ENCODE measurements at regions not wholly inside any gene's neighbourhood (a gene's known extent, or its start where the extent isn't known, plus 50 kb on each side); places are given as distances from the start of the nearest gene placed in this dataset.
"Not testable (repeated sequence)": the region's sequence is repeated elsewhere in the genome, so short reads cannot be mapped to it uniquely, and the experiment has no call there.

DNA sequence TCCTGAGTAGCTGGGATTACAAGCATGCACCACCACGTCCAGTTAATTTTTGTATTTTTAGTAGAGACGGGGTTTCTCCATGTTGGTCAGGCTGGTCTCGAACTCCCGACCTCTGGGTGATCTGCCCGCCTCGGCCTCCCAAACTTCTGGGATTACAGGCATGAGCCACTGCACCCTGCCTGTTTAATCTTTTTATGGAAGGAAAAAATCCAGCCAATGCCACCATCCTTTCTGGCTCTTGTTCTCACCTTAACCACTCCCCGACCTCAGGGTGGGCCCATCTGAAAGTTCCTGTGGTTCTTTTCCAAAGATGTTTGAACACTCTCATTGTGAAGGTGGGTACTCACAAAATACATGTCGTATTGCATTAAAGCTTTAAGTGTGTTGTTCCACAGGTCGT, 336.2 kb downstream of the TCERG1L start:
- H3K4me3 ChIP-seq (ENCODE audit: low read length); H3K27me3 ChIP-seq (ENCODE audit: control insufficient read depth, insufficient read depth); ATAC-seq; intact Hi-C loops (cut with DNase I); H3K27ac ChIP-seq (ENCODE audit: low read length); DNase-seq; H3K4me1 ChIP-seq (ENCODE audit: control insufficient read depth, insufficient read depth, low read length); H3K9me3 ChIP-seq (ENCODE audit: control insufficient read depth, low read length): not testable (repeated sequence)
- 85% methylated on average over 9 of the region's 9 CpGs for WGBS

DNA sequence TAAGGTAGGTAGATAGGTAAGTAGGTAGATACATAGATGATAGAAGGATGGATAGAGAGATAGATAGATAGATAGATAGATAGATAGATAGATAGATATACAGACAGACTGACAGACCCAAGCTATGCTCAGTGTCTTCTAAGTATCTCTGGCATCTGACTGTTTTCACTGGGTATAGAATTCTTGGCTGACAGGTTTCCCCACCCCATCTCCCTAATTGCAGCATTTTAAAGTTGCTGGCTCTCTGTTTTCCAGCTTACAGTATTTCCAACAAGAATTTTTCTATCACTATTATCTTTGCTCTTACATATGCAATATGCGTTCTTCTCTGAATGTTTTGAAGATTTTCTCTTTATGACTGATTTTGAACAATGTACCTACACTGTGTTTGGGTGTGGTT, 328.7 kb downstream of the TCERG1L start:
- intact Hi-C loops (cut with DNase I) = no loop called here

GRCh38 chr10:130983749-130984148, 327.8 kb downstream of the TCERG1L start:
- intact Hi-C loops (cut with DNase I) = no loop called here
- WGBS = 54% methylated on average over 2 of the region's 2 CpGs
- Histone ChIP-seq H3K4me1 (ENCODE audit: control insufficient read depth, insufficient read depth, low read length) (no peaks in the 10 kb centered on the region), H3K27me3 (ENCODE audit: control insufficient read depth, insufficient read depth) (no peaks in the 10 kb centered on the region), H3K9me3 (ENCODE audit: control insufficient read depth, low read length) (no peaks in the 10 kb centered on the region), H3K27ac (ENCODE audit: low read length) (no peak overlapping the region), H3K4me3 (ENCODE audit: low read length) (no peak overlapping the region)
- ATAC-seq (no peak), DNase-seq (no peak)

More for the DNA sequence above, 328.7 kb downstream of the TCERG1L start:
- no peaks in the 10 kb centered on the region for H3K4me1 ChIP-seq (ENCODE audit: control insufficient read depth, insufficient read depth, low read length)
- H3K27ac ChIP-seq (ENCODE audit: low read length) = no peak overlapping the region
- DNase-seq (no peak), ATAC-seq (no peak)
- H3K9me3 ChIP-seq (ENCODE audit: control insufficient read depth, low read length) = no peaks in the 10 kb centered on the region
- 95% methylated on average over 1 of the region's 1 CpG for WGBS
- no peak overlapping the region for H3K4me3 ChIP-seq (ENCODE audit: low read length)
- H3K27me3 ChIP-seq (ENCODE audit: control insufficient read depth, insufficient read depth) = no peaks in the 10 kb centered on the region

DNA sequence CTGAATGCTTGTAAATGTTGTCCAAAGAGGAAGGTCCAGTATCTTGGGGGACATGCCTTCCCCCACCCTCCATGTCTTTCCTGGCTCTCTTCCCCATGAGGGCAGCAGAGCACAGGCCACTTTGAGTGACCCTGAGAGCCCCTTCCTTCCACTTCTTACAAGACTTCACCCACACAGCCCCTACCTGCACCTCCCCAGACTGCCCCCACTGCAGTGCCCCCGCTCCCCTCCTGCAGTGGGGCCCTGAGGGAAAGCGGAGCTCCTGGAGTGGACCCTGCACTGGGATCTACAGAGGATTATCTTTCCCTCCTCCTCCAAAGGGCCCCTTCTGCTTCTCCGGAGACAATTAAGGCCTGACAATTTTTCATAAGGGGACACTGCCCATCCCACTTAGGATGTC, 326.8 kb downstream of the TCERG1L start:
- no peaks in the 10 kb centered on the region for H3K27me3 ChIP-seq (ENCODE audit: control insufficient read depth, insufficient read depth)
- H3K4me1 ChIP-seq (ENCODE audit: control insufficient read depth, insufficient read depth, low read length) = no peaks in the 10 kb centered on the region
- no peak overlapping the region for H3K4me3 ChIP-seq (ENCODE audit: low read length)
- intact Hi-C loops (cut with DNase I) = no loop called here
- H3K9me3 ChIP-seq (ENCODE audit: control insufficient read depth, low read length) = no peaks in the 10 kb centered on the region
- no peak for ATAC-seq
- 80% methylated on average over 3 of the region's 3 CpGs for WGBS
- DNase-seq = no peak
- no peak overlapping the region for H3K27ac ChIP-seq (ENCODE audit: low read length)

GRCh38 chr10:130985158-130985753, 326.3 kb downstream of the TCERG1L start:
- DNase-seq (no peak), ATAC-seq (no peak)
- Histone ChIP-seq H3K4me1 (ENCODE audit: control insufficient read depth, insufficient read depth, low read length) (no peaks in the 10 kb centered on the region), H3K27ac (ENCODE audit: low read length) (no peak overlapping the region), H3K4me3 (ENCODE audit: low read length) (no peak overlapping the region), H3K9me3 (ENCODE audit: control insufficient read depth, low read length) (no peaks in the 10 kb centered on the region), H3K27me3 (ENCODE audit: control insufficient read depth, insufficient read depth) (no peaks in the 10 kb centered on the region)
- WGBS = 83% methylated on average over 16 of the region's 16 CpGs
- intact Hi-C loops (cut with DNase I) = no loop called here

DNA sequence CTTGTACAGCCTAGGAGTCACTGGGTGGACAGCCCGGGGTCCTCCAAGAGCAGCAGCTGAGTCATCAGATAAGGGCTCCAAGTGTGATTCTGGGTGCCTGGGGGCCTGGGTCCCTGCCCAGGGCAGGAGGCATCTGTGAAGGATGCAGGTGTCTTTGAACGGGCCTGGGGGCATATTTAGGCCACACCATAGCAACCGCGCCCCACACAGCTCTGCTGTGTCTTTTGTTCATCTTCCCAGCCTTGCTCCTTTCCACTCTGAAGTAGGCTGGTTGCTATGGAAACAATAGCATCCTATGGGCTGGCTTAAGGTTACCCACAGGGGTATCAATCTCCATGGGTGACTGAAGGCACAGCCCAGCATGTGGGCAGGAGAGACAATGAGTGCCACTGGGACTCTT, 324.7 kb downstream of the TCERG1L start:
- no peak for ATAC-seq
- WGBS = 85% methylated on average over 4 of the region's 4 CpGs
- Histone ChIP-seq H3K4me1 (ENCODE audit: control insufficient read depth, insufficient read depth, low read length) (no peaks in the 10 kb centered on the region), H3K27me3 (ENCODE audit: control insufficient read depth, insufficient read depth) (no peaks in the 10 kb centered on the region), H3K9me3 (ENCODE audit: control insufficient read depth, low read length) (no peaks in the 10 kb centered on the region), H3K27ac (ENCODE audit: low read length) (no peak overlapping the region), H3K4me3 (ENCODE audit: low read length) (no peak overlapping the region)
- intact Hi-C loops (cut with DNase I) = no loop called here
- no peak for DNase-seq

DNA sequence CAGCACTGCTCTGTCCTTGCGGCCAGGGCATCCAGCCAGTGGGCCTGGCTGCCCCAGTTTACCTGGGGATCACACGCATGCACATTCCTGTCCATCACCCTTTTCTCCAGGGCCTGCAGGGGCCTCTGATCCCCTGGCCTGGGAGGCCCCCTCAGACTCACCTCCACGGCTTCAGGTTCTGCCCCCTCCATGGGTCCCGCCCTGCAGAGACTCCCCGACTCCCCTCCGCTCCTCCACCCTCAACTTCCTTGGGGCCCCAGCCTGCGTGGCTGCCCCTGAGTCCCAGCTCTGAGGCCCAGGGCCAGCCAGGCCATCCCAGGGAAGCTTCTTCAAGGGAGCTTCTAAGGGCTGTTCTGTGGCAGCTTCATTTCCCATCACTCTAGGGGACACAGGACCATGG, 324.1 kb downstream of the TCERG1L start:
- Histone ChIP-seq H3K9me3 (ENCODE audit: control insufficient read depth, low read length) (no peaks in the 10 kb centered on the region), H3K27ac (ENCODE audit: low read length) (no peak overlapping the region), H3K4me3 (ENCODE audit: low read length) (no peak overlapping the region), H3K27me3 (ENCODE audit: control insufficient read depth, insufficient read depth) (no peaks in the 10 kb centered on the region), H3K4me1 (ENCODE audit: control insufficient read depth, insufficient read depth, low read length) (no peaks in the 10 kb centered on the region)
- ATAC-seq (no peak), DNase-seq (no peak)
- WGBS = 87% methylated on average over 7 of the region's 7 CpGs
- intact Hi-C loops (cut with DNase I) = no loop called here

DNA sequence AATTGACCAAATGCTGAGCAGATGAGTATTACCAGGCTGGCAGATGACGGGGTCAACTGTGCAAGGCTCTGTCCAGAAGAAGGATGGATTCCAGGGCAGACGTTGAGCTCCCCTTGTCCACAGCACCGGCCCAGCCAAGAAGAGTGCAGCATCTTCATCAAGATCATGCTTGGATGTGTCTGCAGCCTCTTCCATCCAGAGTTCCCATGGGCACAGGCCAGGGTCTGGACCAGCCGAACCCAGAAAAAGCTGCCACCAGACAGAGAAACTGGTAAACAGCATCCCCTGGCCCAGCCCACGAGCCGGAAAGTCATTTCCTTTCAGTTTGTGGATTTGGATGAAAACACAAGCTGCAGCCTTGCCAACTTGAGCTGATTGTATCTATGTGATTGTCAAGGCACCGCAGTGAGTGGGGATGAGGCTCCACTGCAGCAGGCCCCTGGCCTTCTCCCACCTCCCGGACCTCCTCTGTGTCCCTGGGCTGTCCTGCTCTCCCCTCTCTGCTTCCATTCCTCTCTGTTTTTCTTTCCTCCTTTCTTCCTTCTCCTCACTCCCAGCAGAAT, 321.8 kb downstream of the TCERG1L start:
- no peak overlapping the region for H3K27ac ChIP-seq (ENCODE audit: low read length)

GRCh38 chr10:130990486-130990885, 321.0 kb downstream of the TCERG1L start:
- 84% methylated on average over 9 of the region's 9 CpGs for WGBS
- ATAC-seq = no peak
- no peak for DNase-seq
- no peaks in the 10 kb centered on the region for H3K27me3 ChIP-seq (ENCODE audit: control insufficient read depth, insufficient read depth)
- intact Hi-C loops (cut with DNase I) = no loop called here
- H3K27ac ChIP-seq (ENCODE audit: low read length) = no peak overlapping the region
- H3K4me1 ChIP-seq (ENCODE audit: control insufficient read depth, insufficient read depth, low read length) = no peaks in the 10 kb centered on the region
- H3K9me3 ChIP-seq (ENCODE audit: control insufficient read depth, low read length) = no peaks in the 10 kb centered on the region
- no peak overlapping the region for H3K4me3 ChIP-seq (ENCODE audit: low read length)

More for the DNA sequence above, 321.8 kb downstream of the TCERG1L start:
- DNase-seq (no peak), ATAC-seq (no peak)
- intact Hi-C loops (cut with DNase I) = no loop called here
- Histone ChIP-seq H3K4me1 (ENCODE audit: control insufficient read depth, insufficient read depth, low read length) (no peaks in the 10 kb centered on the region), H3K4me3 (ENCODE audit: low read length) (no peak overlapping the region), H3K9me3 (ENCODE audit: control insufficient read depth, low read length) (no peaks in the 10 kb centered on the region), H3K27me3 (ENCODE audit: control insufficient read depth, insufficient read depth) (no peaks in the 10 kb centered on the region)
- WGBS = 55% methylated on average over 8 of the region's 8 CpGs

GRCh38 chr10:130992802-130993523, 318.6 kb downstream of the TCERG1L start:
- 83% methylated on average over 14 of the region's 14 CpGs for WGBS
- no peaks in the 10 kb centered on the region for H3K4me1 ChIP-seq (ENCODE audit: control insufficient read depth, insufficient read depth, low read length)
- no peak for ATAC-seq

GRCh38 chr10:130993612-130994011, 317.9 kb downstream of the TCERG1L start:
- H3K27me3 ChIP-seq (ENCODE audit: control insufficient read depth, insufficient read depth) = no peaks in the 10 kb centered on the region
- no peak for ATAC-seq
- DNase-seq = no peak
- H3K27ac ChIP-seq (ENCODE audit: low read length) = no peak overlapping the region
- no peaks in the 10 kb centered on the region for H3K4me1 ChIP-seq (ENCODE audit: control insufficient read depth, insufficient read depth, low read length)
- no peaks in the 10 kb centered on the region for H3K9me3 ChIP-seq (ENCODE audit: control insufficient read depth, low read length)
- H3K4me3 ChIP-seq (ENCODE audit: low read length) = no peak overlapping the region
- 88% methylated on average over 6 of the region's 6 CpGs for whole genome bisulfite sequencing
- intact Hi-C loops (cut with DNase I) = no loop called here

More at GRCh38 chr10:130992802-130993523, 318.6 kb downstream of the TCERG1L start:
- no peaks in the 10 kb centered on the region for H3K27me3 ChIP-seq (ENCODE audit: control insufficient read depth, insufficient read depth)
- no peaks in the 10 kb centered on the region for H3K9me3 ChIP-seq (ENCODE audit: control insufficient read depth, low read length)
- intact Hi-C loops (cut with DNase I) = no loop called here
- H3K27ac ChIP-seq (ENCODE audit: low read length) = no peak overlapping the region
- H3K4me3 ChIP-seq (ENCODE audit: low read length) = no peak overlapping the region
- no peak for DNase-seq
